NCI-H2196 treated with DMSO at 0.1 percent for 48 hours (cell line): ENCODE measurements at regions not wholly inside any gene's neighbourhood (a gene's known extent, or its start where the extent isn't known, plus 50 kb on each side); places are given as distances from the start of the nearest gene placed in this dataset.

Experiments used
- DNase-seq: peaks from one replicate; lab custom pipeline; 2025; ENCODE audit not compliant: unreplicated experiment; lab: John Stamatoyannopoulos, UW

DNA sequence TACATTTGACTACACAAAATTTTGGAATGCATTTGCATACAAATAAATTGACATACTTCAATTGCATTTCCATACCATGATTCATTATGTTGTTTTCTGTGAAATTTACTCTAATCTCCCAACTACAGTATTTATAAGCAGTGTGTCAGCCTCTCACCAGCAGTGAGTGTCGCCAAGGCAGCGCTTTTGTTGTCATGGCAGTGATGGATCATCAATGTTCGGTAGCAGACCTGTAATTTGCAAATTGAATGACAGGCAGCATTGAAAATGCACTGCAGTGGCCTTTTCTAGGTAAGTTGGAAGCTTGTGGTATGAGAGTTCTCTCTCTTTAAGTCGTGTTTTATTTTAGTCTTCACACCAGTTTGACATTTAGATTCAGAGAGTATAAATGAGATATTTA, 534.1 kb downstream of the PCDH17 start:
- DNase-seq = no peak

DNA sequence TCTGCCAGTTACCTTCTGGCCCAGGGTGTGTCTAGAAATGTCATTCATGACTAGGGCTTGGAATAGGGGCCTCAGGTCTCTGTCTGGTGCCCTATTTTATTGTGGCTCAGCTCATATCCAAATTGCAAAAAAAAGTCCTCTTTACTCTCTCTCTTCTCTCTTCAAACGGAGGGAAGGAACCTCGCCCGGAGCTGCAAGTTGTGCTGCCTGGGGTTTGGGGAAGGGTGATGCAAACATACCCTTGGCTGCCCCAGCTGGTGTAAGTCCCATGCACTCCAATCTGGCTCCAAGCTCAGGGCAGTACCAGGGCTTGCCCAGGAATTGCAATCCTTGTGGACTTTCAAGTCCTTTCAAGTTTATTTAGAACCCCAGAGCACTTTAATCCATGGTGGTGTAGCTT, 549.6 kb downstream of the PCDH17 start:
- no peak for DNase-seq

DNA sequence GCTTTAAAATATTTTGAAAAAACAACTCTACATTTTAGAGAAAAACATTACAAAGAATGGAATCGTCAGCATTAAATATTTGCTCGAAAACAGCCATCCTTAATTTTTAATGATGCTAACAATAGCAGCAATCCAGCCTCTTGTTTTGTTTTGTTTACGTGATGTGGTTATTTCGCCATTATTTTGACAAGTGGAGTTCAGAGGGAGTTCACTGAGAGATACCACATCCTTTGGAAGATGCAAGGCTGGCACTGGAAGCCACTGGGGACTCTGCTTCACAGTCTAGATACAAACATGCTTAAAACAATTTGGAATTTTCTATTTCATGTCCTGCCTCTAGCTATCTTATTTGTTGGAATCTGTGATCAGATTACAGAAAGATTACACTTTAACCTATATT, 556.3 kb downstream of the PCDH17 start:
- DNase-seq = no peak

DNA sequence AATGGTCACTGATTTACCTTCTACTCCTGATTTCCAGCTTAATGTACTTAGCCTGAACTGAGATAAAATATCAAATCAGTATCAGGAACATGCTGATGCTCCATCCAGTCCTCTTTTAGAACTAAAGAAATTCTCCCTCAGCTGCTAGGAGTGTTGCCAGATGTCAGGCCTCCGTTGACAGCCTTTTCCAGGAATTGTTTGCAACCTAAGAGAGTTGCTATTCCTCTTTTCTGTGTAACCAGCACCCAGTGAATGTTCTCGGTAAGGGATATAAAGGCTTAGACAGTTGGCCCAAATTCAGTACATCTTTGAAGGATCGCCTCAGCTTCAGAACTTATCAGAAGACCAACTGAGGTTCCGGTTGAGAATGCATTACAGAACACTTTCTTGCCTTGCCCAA, 559.0 kb downstream of the PCDH17 start:
- DNase-seq = no peak

DNA sequence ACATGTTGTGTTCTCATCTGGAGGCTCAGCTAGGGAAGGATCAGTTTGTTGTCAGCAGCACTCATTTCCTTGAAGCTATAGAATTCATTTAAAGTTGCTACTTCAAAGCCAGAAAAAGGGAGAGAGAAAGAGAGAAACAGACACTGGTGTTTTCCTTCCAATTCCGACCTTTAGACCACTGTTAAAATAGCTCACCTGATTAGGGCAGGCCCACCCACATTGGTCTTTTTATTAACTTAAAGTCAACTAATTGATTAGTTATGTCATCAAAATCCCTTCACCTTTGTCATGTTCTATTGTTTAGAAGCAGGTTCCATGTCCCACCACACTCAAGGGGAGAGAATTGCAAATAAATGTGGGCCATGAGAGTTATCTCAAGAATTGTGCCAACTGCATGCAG, 560.2 kb downstream of the PCDH17 start:
- DNase-seq = no peak

DNA sequence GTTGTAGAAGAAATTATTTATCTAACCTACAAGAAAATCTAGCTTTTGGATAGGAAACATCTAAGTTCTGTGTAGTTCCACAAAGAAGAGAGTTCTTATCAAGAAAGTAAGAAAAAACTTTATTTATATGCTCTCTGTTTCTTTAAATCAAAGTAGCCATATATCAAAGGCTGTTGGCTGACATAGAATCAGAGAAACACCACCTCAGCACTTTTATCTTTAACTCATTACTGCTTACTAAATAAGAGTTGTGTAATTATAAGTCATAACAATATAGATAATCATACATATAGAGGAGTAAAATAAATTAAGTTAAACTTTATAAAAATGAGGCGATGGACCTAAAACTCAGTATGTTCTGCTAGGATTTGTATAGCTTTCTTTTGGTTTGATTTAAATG, 570.6 kb downstream of the PCDH17 start:
- DNase-seq = no peak

DNA sequence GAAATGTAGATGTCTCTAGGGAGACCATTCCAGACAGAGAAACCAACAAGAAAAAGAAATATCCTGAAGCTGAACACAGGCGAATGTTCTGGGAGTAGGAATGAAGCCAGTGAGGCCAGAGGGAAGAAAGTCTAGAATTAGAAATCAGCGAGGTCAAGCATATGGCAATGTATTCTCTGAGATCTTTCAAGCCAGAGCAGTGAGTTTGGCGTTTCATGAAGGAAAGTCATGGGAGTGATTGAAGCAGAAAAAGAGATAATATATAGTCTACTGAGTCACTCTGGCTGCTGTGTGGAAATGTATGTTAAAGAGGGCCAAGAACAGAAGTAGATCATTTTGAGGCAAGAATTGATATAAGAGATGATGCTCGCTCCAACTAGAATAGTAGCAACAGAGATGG, 576.0 kb downstream of the PCDH17 start:
- DNase-seq = no peak

DNA sequence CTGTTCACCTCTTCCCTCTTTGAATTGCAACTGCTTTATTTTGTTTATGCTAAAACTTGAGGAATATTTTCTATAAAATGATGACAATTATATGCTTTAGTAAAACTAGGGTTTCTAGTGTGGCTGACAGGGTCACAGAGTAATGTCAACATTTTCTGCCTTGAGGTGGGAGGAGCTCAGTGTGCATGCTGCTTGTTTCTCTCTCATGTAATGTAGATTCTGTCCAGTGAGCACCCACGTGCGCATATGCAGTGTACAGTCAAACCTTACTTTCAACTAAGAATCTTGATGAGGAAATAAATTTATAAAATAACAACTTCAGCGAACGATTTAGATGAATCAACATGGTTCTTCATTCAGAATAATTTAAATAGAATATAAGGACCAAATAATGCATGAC, 603.9 kb downstream of the PCDH17 start:
- no peak for DNase-seq

DNA sequence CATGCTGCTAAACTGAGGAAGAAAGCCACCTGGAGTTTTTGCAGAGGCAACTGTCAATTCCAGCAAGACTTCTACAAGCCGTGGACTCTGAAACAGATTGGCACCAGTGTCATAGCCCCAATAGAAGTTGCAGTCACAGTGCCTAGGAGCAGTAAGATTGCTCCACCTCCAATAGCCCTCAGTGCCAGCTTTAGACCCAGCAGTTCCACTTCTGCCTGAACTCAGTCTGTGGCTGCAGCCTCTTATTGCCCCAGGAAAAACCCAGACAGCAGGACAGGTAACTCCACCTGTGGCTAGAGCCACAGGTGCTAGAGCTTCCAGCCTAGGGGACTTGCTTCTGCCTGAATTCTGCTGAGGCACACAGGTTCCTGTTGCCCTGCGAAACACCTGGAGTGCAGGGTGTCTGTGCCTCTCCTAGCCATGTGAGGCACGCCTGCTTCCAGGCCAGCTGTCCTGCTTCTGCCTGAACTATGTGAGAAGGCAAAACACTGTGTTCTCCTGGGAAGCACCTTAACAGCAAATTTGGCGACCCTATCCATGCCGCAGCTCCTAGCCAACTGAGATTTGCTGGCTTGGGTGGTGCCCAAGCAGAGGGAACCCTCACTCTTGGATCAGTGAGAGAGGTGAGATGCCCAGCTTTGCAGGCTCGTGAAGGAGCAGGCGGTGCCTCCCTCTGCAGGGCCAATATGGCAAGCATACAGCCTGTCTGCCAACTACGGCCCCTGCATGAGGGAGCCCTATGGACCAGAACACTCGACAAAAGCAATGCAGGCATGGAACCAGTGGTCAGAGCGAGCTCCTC, 607.6 kb downstream of the PCDH17 start:
- DNase-seq = no peak

DNA sequence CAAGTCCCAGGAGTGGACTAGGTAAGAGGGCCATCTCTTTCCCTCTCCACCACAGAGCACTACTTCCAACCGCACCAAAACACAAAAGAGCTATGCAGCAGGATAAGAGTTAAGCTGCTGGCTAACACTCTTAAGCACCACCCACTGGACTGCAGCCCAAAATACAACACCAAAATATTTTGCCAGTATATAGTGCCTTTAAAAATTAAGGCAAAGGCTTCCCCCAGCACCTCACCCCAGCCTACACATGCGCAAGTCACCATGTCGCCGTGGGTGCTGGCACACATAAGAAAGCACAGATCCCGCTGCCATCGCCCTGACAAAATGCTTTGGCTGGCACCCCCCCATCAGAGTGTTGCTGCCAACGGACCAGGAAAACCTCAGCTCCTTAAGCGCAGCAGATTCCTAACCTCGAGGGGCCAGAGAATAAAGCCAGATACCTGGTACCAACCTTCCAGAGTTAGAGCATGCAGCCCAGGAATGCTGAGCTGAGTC, 608.3 kb downstream of the PCDH17 start:
- no peak for DNase-seq

DNA sequence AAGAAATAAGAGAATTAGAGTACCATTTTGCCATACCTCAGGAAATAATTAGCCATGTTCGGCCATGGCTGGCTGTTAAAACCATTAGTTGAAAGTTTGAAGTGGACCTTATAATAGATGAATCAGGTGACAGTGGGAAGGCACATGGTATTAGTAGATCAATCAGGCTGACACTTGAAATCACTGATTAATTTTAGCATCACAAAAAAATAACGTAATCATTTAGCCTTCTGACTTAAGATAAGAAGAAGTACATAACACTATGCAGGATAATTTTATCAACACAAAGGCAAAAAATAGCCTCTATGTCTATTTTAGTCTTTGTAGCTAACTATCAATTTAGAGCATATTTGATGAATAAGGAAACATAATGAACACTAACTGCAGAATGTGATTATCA, 615.5 kb downstream of the PCDH17 start:
- no peak for DNase-seq

DNA sequence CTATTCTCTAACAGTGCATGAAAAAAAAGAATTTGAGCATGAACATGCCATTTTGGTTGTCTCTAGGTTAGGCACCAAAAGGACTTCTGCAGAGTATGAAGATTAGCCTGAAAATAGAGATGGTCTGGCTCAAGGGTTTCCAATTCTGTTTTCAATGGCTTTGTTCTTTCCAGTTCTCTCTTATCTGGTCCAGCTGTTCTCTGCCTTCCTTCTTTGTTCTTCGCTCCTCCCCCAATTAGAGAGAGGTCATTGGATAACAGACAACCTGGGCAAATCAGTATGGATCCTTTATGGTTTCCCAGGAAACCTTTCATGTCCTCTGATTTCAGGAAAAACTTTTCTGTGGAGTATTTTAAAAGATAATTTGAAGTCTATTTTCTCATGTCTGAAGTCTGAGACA, 623.4 kb downstream of the PCDH17 start:
- no peak for DNase-seq

DNA sequence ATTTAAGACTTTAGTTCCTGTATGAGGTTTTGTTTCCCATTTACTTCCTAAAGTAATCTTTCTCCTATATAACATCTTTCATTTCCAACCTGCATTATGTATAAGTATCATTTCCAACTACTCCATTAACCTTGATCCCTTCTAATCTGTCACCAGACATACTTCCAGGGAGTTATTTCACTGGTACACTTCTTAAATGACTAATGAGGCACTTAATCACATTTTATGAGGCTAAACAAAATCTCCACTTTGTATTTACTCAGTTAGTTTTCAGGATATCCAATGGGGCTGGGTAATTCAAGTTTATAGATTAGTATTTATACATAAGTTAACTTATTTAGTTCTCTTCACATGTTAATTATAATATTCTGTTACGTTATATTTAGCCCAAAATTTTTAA, 634.7 kb downstream of the PCDH17 start:
- DNase-seq = no peak

DNA sequence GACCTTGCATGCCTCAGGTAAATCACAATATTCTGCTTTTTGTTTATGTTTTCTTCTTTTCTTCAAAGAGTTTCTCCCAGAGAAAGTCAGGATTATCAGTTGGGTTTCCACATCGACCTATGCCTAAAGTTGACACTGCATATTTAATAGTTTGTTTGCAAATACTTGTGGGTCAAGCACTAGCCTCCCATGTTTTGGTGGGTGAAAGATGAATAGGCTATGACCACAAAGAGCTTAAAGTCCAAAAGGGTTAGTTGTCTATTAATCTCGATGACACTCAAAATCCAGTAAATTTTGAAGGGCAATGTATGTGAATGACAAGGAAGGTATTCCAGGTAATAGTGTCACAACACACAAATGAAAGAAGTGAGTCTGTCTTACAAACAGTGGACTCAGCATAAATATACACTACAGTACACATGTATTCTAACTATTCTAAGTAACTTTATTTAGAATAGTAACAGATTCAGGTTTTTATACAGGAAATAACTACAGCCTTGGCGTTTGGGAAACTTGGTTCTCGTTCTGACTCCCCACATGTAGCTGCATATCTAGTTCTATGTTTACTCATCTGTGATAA, 667.1 kb downstream of the PCDH17 start:
- DNase-seq = no peak

DNA sequence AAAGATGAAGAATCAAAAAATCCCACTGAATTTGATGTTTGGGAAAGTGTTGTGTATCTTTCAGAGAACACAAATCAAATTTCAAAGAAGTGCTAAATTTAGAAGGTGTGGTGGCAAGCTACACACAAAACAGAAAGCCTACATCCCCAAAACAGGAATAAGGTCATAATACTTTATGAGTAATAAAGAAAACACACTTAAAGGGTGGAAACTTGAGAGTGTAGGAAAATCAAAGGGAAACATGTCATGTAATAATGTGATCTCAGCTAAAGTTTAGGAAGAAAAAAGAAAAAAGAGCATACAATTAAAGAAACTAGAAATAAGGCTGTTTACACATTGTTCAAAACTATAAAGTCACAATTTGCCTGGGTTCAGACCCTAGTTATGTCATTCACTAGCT, 668.7 kb downstream of the PCDH17 start:
- no peak for DNase-seq

DNA sequence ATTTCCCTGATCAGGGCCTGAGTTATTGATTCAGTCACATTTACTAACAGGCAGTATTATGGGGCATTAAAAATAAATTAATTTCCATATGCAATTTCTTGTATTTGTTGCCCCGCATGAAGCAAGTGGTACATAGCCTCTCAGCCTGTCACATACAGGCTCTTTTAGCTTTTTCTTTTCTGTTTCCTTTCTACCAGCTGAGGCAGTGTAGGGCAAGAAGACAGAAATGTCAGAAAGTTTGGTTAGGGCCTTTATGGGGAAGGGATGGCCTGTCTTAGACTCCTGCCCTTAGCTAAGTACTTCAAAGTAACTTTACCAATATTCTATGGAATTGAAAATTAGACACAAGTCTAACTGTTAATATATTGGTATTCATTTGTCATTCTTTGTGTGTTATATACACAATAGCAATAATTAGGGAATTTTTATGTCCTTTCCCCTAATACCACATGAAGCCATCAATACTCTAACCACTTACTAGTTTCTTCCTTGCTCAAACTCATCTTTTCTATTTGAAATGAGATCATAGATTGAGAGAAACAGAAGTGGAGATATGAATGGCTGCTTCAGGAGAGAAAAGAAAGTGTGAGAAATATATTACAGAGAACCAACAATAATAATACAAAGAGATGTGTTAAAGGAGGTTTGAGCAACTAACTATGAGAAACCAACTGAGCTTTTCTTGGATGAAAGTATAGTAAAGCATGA, 669.6 kb downstream of the PCDH17 start:
- no peak for DNase-seq

DNA sequence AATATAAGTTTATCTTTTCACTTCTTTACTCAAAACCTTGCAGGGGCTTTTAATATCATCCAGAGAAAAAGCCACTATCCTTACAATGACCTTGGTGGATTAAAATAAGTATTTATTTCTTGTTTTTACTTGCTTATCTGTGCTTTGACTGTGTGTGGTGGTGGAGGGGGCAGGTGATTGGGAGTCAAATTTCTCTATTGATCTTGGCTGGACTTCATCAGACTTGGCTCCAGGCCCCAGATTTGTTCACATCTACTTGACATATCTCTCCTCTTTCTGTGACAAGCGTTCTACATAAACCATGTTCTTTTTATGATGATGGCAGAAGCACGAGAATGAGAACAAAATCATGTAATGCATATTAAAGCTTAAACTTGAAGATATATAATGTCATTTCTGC, 670.8 kb downstream of the PCDH17 start:
- no peak for DNase-seq

DNA sequence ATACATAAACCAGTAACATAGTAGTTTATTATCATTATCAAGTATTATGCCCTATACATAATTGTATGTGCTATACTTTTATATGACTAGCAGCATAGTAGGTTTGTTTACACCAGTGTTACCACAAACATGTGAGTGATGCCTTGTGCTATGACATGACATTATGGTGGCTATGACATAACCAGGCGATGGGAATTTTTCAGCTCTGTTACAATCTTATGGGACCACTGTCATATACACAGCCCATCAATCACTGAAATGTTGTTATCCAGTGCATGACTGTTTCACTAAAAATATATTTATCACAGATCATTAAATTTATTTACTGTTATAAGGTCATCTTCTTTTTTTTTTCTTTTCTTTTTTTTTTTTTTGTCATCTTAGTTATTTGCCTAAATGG, 674.5 kb downstream of the PCDH17 start:
- DNase-seq = no peak

DNA sequence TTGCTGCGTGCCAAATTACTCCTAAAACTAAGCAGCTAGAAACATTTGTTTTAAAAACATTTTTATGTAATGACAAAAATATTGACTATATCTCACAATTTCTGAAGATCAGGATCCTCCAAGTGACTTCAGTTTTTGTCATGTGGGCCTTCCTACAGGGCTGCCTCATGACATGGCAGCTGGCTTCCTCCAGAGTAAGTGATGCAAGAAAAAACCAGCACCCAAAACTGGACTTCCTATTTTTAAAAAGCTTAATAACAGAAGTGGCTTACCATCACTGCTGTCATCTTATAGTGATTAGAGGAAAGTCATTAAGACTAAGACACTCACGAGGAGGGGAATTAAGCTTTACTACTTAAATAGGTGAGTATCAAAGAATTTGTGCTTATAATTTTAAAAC, 681.7 kb downstream of the PCDH17 start:
- DNase-seq = no peak

DNA sequence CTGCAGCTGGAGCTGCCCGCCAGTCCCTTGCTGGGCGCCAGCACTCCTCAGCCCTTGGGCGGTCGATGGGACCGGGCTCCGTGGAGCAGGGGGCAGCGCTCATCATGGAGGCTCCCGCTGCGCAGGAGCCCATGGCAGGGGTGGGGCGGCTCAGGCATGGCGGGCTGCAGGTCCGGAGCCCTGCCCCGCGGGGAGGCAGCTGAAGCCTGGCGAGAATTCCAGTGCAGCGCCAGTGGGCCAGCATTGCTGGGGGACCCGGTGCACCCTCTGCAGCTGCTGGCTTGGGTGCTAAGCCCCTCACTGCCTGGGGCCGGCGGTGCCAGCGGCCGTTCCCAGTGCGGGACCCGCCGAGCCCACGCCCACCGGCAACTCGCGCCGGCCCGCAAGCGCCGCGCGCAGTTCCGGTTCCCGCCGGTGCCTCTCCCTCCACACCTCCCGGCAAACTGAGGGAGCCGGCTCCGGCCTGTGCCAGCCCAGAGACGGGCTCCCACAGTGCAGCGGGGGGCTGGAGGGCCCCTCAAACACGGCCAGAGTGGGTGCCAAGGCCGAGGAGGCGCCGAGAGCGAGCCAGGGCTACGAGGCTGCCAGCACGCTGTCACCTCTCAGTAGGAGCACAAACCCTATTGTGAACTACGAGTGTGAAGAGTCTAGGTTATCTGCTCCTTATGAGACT, 687.1 kb downstream of the PCDH17 start:
- DNase-seq = no peak

DNA sequence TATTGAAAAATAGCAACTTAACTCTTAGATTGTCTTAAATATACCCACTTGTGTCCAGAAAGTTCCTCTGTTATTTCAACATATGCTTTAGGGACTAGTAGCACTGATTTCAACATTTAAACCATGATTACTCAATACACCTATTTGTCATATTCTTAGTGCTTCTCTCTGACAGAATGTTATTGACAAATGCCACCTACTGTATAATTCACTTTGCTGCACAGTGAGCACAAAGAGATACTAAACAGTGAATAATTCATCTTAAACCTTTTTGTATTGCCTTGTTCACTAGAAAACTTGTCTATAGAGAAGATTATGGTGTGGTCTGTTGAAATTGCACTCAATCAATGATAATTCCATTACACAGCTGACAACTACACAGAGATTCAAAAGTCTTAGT, 692.6 kb downstream of the PCDH17 start:
- no peak for DNase-seq

DNA sequence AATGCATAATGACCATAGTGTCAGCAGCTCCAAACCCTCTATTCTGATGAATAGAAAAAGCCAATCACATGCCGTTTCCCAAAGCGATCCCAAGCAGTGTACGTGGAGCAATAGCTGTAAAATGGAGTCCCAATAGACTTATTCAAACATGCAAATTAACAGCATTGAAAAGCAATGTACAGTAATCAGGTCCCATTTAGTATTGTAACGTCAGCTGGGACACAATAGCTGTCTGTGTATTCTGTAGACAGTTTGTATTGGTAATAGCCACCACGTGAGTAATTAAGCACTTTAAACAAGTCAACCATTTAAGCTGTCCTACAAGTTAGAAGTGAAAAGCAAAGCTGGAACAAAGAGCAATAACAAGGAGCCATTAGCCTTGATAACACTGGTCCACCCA, 698.2 kb downstream of the PCDH17 start:
- no peak for DNase-seq
